ENCODE measurements at regions not wholly inside any gene's neighbourhood (a gene's known extent, or its start where the extent isn't known, plus 50 kb on each side); places are given as distances from the start of the nearest gene placed in this dataset.

GRCh38 chr7:84610390-84610789 lies 415.8 kb upstream of the SEMA3A start:
- no peak for TF ChIP-seq CTCF (IDR thresholded peaks at IDR 0.05)
- Histone ChIP-seq H3K4me1 (no peaks in the 10 kb centered on the region), H3K27ac (no peak overlapping the region), H3K9ac (no peak overlapping the region), H3K4me2 (ENCODE audit: low read length) (no peak overlapping the region), H3K36me3 (ENCODE audit: control insufficient read depth, insufficient read depth, low read length) (no peaks in the 10 kb centered on the region), H3K9me3 (ENCODE audit: control insufficient read depth, low read length) (no peaks in the 10 kb centered on the region), H3K4me3 (ENCODE audit: low read depth, low read length) (no peak overlapping the region), H3K79me2 (no peaks in the 10 kb centered on the region), H2AFZ (no peak overlapping the region), H3K27me3 (ENCODE audit: control insufficient read depth, insufficient read depth, low read length) (no peaks in the 10 kb centered on the region)

- Histone ChIP-seq H3K36me3 (ENCODE audit: control insufficient read depth, insufficient read depth, low read length) (no peaks in the 10 kb centered on the region), H3K4me1 (no peaks in the 10 kb centered on the region), H3K27me3 (ENCODE audit: control insufficient read depth, insufficient read depth, low read length) (no peaks in the 10 kb centered on the region), H3K27ac (no peak overlapping the region), H3K9me3 (ENCODE audit: control insufficient read depth, low read length) (no peaks in the 10 kb centered on the region), H3K9ac (no peak overlapping the region), H3K4me2 (ENCODE audit: low read length) (no peak overlapping the region), H3K79me2 (no peaks in the 10 kb centered on the region), H2AFZ (no peak overlapping the region), H3K4me3 (ENCODE audit: low read depth, low read length) (no peak overlapping the region)
- TF ChIP-seq CTCF (IDR thresholded peaks at IDR 0.05), result no peak
Observed at GRCh38 chr7:84605301-84605700, 410.7 kb upstream of the SEMA3A start.

GRCh38 chr7:84603545-84603944 lies 409.0 kb upstream of the SEMA3A start:
- H2AFZ ChIP-seq, result no peak overlapping the region
- TF ChIP-seq CTCF (IDR thresholded peaks at IDR 0.05), result no peak
- no peaks in the 10 kb centered on the region for H3K9me3 ChIP-seq (ENCODE audit: control insufficient read depth, low read length)
- no peak overlapping the region for H3K27ac ChIP-seq
- no peak overlapping the region for H3K4me3 ChIP-seq (ENCODE audit: low read depth, low read length)
- H3K9ac ChIP-seq, result no peak overlapping the region
- no peaks in the 10 kb centered on the region for H3K36me3 ChIP-seq (ENCODE audit: control insufficient read depth, insufficient read depth, low read length)
- no peak overlapping the region for H3K4me2 ChIP-seq (ENCODE audit: low read length)
- no peaks in the 10 kb centered on the region for H3K4me1 ChIP-seq
- H3K79me2 ChIP-seq, result no peaks in the 10 kb centered on the region
- H3K27me3 ChIP-seq (ENCODE audit: control insufficient read depth, insufficient read depth, low read length), result no peaks in the 10 kb centered on the region

- H3K27ac ChIP-seq, result no peak overlapping the region
- no peaks in the 10 kb centered on the region for H3K27me3 ChIP-seq (ENCODE audit: control insufficient read depth, insufficient read depth, low read length)
- no peak for TF ChIP-seq CTCF (IDR thresholded peaks at IDR 0.05)
- H3K4me2 ChIP-seq (ENCODE audit: low read length), result no peak overlapping the region
- no peaks in the 10 kb centered on the region for H3K9me3 ChIP-seq (ENCODE audit: control insufficient read depth, low read length)
- H3K4me3 ChIP-seq (ENCODE audit: low read depth, low read length), result no peak overlapping the region
- no peaks in the 10 kb centered on the region for H3K36me3 ChIP-seq (ENCODE audit: control insufficient read depth, insufficient read depth, low read length)
- H3K4me1 ChIP-seq, result no peaks in the 10 kb centered on the region
- H3K9ac ChIP-seq, result no peak overlapping the region
- H2AFZ ChIP-seq, result no peak overlapping the region
- H3K79me2 ChIP-seq, result no peaks in the 10 kb centered on the region
Observed at GRCh38 chr7:84595026-84595425, 400.4 kb upstream of the SEMA3A start.

GRCh38 chr7:84591897-84592296 lies 397.3 kb upstream of the SEMA3A start:
- TF ChIP-seq CTCF (IDR thresholded peaks at IDR 0.05), result no peak

More at GRCh38 chr7:84591897-84592296, 397.3 kb upstream of the SEMA3A start:
- H3K36me3 ChIP-seq (ENCODE audit: control insufficient read depth, insufficient read depth, low read length), result no peaks in the 10 kb centered on the region
- H3K4me2 ChIP-seq (ENCODE audit: low read length), result no peak overlapping the region
- H3K27ac ChIP-seq, result no peak overlapping the region
- H2AFZ ChIP-seq, result no peak overlapping the region
- no peaks in the 10 kb centered on the region for H3K27me3 ChIP-seq (ENCODE audit: control insufficient read depth, insufficient read depth, low read length)
- no peak overlapping the region for H3K4me3 ChIP-seq (ENCODE audit: low read depth, low read length)
- no peaks in the 10 kb centered on the region for H3K79me2 ChIP-seq
- no peak overlapping the region for H3K9ac ChIP-seq
- H3K9me3 ChIP-seq (ENCODE audit: control insufficient read depth, low read length), result no peaks in the 10 kb centered on the region
- H3K4me1 ChIP-seq, result no peaks in the 10 kb centered on the region

Data from parathyroid adenoma (tissue), 2 donors.